Aorta (tissue), 5 donors: ENCODE measurements at regions not wholly inside any gene's neighbourhood (a gene's known extent, or its start where the extent isn't known, plus 50 kb on each side); places are given as distances from the start of the nearest gene placed in this dataset.

Source experiments
- ATAC-seq: fragments of 200-7000 bp; cut with Tn5 transposase; one replicate; pipeline ENCODE4 v1.9.1; 2022; ENCODE audit warnings: moderate library complexity; ENCODE audit not compliant: low FRiP score
- DNase-seq, 2 donors: peaks; one replicate each; pipeline ENCODE4 v3.0.0-alpha.2; 2020
- H3K27ac ChIP-seq, 2 donors: one replicate each; pipeline ENCODE4 v1.5.1; 2013; ENCODE audit warnings: low read length in 2 of 2, mild to moderate bottlenecking in 2 of 2, moderate library complexity in 2 of 2, control low read depth in 1 of 2, inconsistent platforms in 1 of 2, low read depth in 1 of 2
- H3K27me3 ChIP-seq, 2 donors: one replicate each; pipeline ENCODE4 v1.6.1; 2013; ENCODE audit warnings: control low read depth in 1 of 2, low read length in 1 of 2, mild to moderate bottlenecking in 1 of 2, moderate library complexity in 1 of 2; ENCODE audit not compliant: insufficient read depth in 2 of 2, control insufficient read depth in 1 of 2
- H3K36me3 ChIP-seq, 2 donors: one replicate each; pipeline ENCODE4 v1.6.1; 2013; ENCODE audit warnings: control low read depth in 1 of 2, low read length in 1 of 2, mild to moderate bottlenecking in 1 of 2; ENCODE audit not compliant: insufficient read depth in 2 of 2, control insufficient read depth in 1 of 2
- H3K4me1 ChIP-seq, 2 donors: one replicate each; pipeline ENCODE4 v1.6.1; 2013; ENCODE audit warnings: low read length in 2 of 2, control low read depth in 1 of 2, mild to moderate bottlenecking in 1 of 2, moderate library complexity in 1 of 2; ENCODE audit not compliant: insufficient read depth in 2 of 2, control insufficient read depth in 1 of 2
- H3K4me3 ChIP-seq, 2 donors: one replicate each; pipeline ENCODE4 v1.5.1; 2013; ENCODE audit warnings: low read length in 2 of 2, control low read depth in 1 of 2, mild to moderate bottlenecking in 1 of 2
- H3K9me3 ChIP-seq: one replicate; pipeline ENCODE4 v1.6.1; 2013; ENCODE audit warnings: mild to moderate bottlenecking, low read length; ENCODE audit not compliant: control insufficient read depth
- WGBS, 2 donors: extraction: QIAGEN DNeasy Blood & Tissue Kit; methylation state at CpG; one replicate each; pipeline ENCODE4 v1.1.7; 2013; 5-methylcytosine and 5-hydroxymethylcytosine counted together
- intact Hi-C, 2 donors: fragments of 100-400 bp; cut with DNase I; formaldehyde crosslinking; loops; one replicate each; pipeline versions ENCODE4 v1.14.2 to v1.15.0; 2022
- donor health status: healthy with polysubstance abuse.
- donor health status: Bipolar disorder and iron deficiency.
- donor health status: DM: no; HTN: no; CAD: no.
- donor health status: DM: no; HTN: no; CAD: no.
- donor health status: DM: yes; HTN: yes; CAD: no.

DNA sequence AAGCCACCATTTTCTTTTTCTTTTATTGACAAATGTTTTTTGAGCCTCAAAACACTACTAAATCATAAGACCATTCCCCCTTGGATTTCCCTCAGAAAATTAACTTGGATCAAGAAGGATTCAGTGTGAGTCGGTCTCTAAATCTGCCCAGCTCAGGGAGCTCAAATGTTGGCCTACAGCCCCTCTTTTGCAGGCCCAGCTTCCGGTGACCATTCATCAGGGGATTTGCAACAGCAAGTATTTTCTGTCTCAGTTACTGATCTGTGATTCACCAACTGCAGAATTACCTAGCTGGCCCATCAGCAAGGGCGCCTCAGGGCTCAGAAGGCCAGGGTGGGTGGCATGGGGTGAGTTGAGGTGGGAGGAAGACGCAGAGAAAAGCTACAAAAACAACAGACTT lies 318.1 kb downstream of the CDC5L start:
- Histone ChIP-seq H3K4me3 (no peak overlapping the region), H3K27ac (no peak overlapping the region), H3K36me3 (no peaks in the 10 kb centered on the region), H3K4me1 (no peaks in the 10 kb centered on the region), H3K27me3 (no peaks in the 10 kb centered on the region), H3K9me3 (peaks cover 1% of the 10 kb centered on the region)
- 91% methylated on average over 4 of the region's 4 CpGs for WGBS, 2 donors
- DNase-seq: no peak
- no peak for ATAC-seq
- intact Hi-C loops: no loop called here

- 68 to 74% methylated on average over 5 of the region's 5 CpGs for WGBS, 2 donors
- ATAC-seq: no peak
- Histone ChIP-seq H3K4me3 (no peak overlapping the region), H3K36me3 (no peaks in the 10 kb centered on the region), H3K27me3 (no peaks in the 10 kb centered on the region), H3K4me1 (no peaks in the 10 kb centered on the region), H3K27ac (no peak overlapping the region), H3K9me3 (peaks cover 1% of the 10 kb centered on the region)
- intact Hi-C loops: no loop called here
- no peak for DNase-seq
These were observed 318.5 kb downstream of the CDC5L start for GRCh38 chr6:44706011-44706410.

GRCh38 chr6:44708208-44708607 lies 320.7 kb downstream of the CDC5L start:
- 96 to 99% methylated on average over 5 of the region's 5 CpGs for WGBS, 2 donors
- Histone ChIP-seq H3K9me3 (peaks cover 1% of the 10 kb centered on the region), H3K4me3 (no peak overlapping the region), H3K4me1 (no peaks in the 10 kb centered on the region), H3K36me3 (no peaks in the 10 kb centered on the region), H3K27me3 (no peaks in the 10 kb centered on the region), H3K27ac (no peak overlapping the region)
- intact Hi-C loops: no loop called here
- ATAC-seq (no peak), DNase-seq (no peak)

- ATAC-seq (no peak), DNase-seq (no peak)
- H3K27me3 ChIP-seq: no peaks in the 10 kb centered on the region
- no peaks in the 10 kb centered on the region for H3K4me1 ChIP-seq
- H3K9me3 ChIP-seq: peaks cover 1% of the 10 kb centered on the region
- H3K27ac ChIP-seq: no peak overlapping the region
- H3K36me3 ChIP-seq: no peaks in the 10 kb centered on the region
- no peak overlapping the region for H3K4me3 ChIP-seq
- WGBS, 2 donors: 77% methylated on average over 6 of the region's 6 CpGs
- intact Hi-C loops: no loop called here
These were observed 325.0 kb downstream of the CDC5L start for GRCh38 chr6:44712353-44713111.

DNA sequence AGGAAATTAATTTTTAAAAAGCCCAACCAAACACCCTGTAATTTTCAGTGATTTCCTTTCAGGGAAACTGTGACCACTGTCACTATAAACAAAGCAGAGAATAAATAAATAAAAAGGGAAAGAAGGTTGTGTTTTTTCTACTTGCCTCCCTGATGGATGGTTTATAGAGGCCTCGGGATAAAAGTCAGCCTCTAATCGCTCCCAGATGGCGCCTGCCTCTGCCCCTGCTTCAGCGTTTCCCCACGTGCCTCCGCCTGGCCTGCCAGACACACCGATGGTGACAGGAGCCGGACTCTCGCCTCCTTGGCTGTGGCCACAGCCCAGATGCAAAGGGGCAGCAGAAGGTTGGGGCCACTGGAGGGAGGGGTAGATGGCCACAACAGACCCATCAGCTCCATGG lies 327.7 kb downstream of the CDC5L start:
- no peak for ATAC-seq
- Histone ChIP-seq H3K27me3 (no peaks in the 10 kb centered on the region), H3K27ac (no peak overlapping the region), H3K36me3 (no peaks in the 10 kb centered on the region), H3K9me3 (no peaks in the 10 kb centered on the region), H3K4me1 (no peaks in the 10 kb centered on the region), H3K4me3 (no peak overlapping the region)
- WGBS, 2 donors: 31 to 43% methylated on average over 9 of the region's 9 CpGs
- intact Hi-C loops: no loop called here
- DNase-seq: no peak

DNA sequence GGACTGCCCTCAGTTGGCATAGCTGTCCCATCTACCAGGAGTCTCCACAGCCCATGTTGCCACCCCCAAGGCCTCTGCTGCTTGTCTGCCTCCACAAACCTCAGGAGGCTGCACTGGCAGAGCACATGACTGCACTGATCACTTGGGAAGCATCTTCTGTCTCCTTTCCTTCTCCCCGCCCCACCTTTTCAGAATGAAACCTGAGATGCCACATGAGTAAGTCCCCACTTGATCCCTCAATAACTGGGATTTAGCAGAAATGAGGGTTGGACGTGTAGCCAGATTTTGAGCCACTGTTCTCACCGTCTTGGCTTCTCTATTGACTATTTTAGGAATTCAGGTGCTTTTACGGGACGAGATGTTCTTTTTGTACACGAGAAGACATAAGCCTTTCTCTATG lies 328.4 kb downstream of the CDC5L start:
- 87 to 91% methylated on average over 6 of the region's 6 CpGs for WGBS, 2 donors
- H3K4me3 ChIP-seq: no peak overlapping the region
- no peaks in the 10 kb centered on the region for H3K27me3 ChIP-seq
- no peak overlapping the region for H3K27ac ChIP-seq
- ATAC-seq (no peak), DNase-seq (no peak)
- no peaks in the 10 kb centered on the region for H3K4me1 ChIP-seq
- H3K9me3 ChIP-seq: no peaks in the 10 kb centered on the region
- H3K36me3 ChIP-seq: no peaks in the 10 kb centered on the region
- intact Hi-C loops: no loop called here

GRCh38 chr6:44717431-44717830 lies 329.9 kb downstream of the CDC5L start:
- 97% methylated on average over 2 of the region's 2 CpGs for WGBS, 2 donors
- no peak overlapping the region for H3K4me3 ChIP-seq
- no peaks in the 10 kb centered on the region for H3K36me3 ChIP-seq
- no peak for ATAC-seq
- H3K27me3 ChIP-seq: no peaks in the 10 kb centered on the region
- no peak overlapping the region for H3K27ac ChIP-seq
- no peaks in the 10 kb centered on the region for H3K4me1 ChIP-seq
- DNase-seq: no peak
- no peaks in the 10 kb centered on the region for H3K9me3 ChIP-seq
- intact Hi-C loops: no loop called here

- Histone ChIP-seq H3K27me3 (no peaks in the 10 kb centered on the region), H3K27ac (no peak overlapping the region), H3K9me3 (no peaks in the 10 kb centered on the region), H3K4me1 (no peaks in the 10 kb centered on the region), H3K4me3 (no peak overlapping the region), H3K36me3 (no peaks in the 10 kb centered on the region)
- intact Hi-C loops: no loop called here
- ATAC-seq (no peak), DNase-seq (no peak)
- WGBS, 2 donors: 62 to 73% methylated on average over 2 of the region's 2 CpGs
These were observed 334.6 kb downstream of the CDC5L start for GRCh38 chr6:44721954-44722578.

GRCh38 chr6:44722736-44723135 lies 335.2 kb downstream of the CDC5L start:
- H3K27me3 ChIP-seq: no peaks in the 10 kb centered on the region
- WGBS, 2 donors: 93% methylated on average over 1 of the region's 1 CpG
- DNase-seq (no peak), ATAC-seq (no peak)
- H3K36me3 ChIP-seq: no peaks in the 10 kb centered on the region
- no peaks in the 10 kb centered on the region for H3K4me1 ChIP-seq
- no peak overlapping the region for H3K4me3 ChIP-seq
- H3K27ac ChIP-seq: no peak overlapping the region
- H3K9me3 ChIP-seq: no peaks in the 10 kb centered on the region
- intact Hi-C loops: no loop called here
